ENCODE measurements at regions not wholly inside any gene's neighbourhood (a gene's known extent, or its start where the extent isn't known, plus 50 kb on each side); places are given as distances from the start of the nearest gene placed in this dataset.

- Histone ChIP-seq H3K9me3 (ENCODE audit: control insufficient read depth in 5 of 5, low read length in 5 of 5) (peaks cover 6 to 7% (median 6%) of the 10 kb centered on the region in 5 donors), H3K4me1 (ENCODE audit: control insufficient read depth in 5 of 5, insufficient read depth in 5 of 5, low read length in 5 of 5) (peaks cover 0 to 7% (median 0%) of the 10 kb centered on the region in 5 donors), H3K4me3 (ENCODE audit: low read depth in 1 of 5, low read length in 5 of 5) (no peak overlapping the region), H3K36me3 (ENCODE audit: control insufficient read depth in 5 of 5, insufficient read depth in 5 of 5, low read length in 5 of 5) (no peaks in the 10 kb centered on the region), H3K27me3 (ENCODE audit: control insufficient read depth in 5 of 5, insufficient read depth in 4 of 5, low read length in 5 of 5) (no peaks in the 10 kb centered on the region), H3K9ac (ENCODE audit: low read length in 5 of 5) (no peak overlapping the region), H3K27ac (ENCODE audit: low read depth, low read length) (no peak overlapping the region)
Observed at GRCh38 chr12:94025068-94025467, 123.3 kb upstream of the PLXNC1 start.

- Histone ChIP-seq H3K36me3 (ENCODE audit: control insufficient read depth in 5 of 5, insufficient read depth in 5 of 5, low read length in 5 of 5) (no peaks in the 10 kb centered on the region), H3K27me3 (ENCODE audit: control insufficient read depth in 5 of 5, insufficient read depth in 4 of 5, low read length in 5 of 5) (no peaks in the 10 kb centered on the region), H3K4me1 (ENCODE audit: control insufficient read depth in 5 of 5, insufficient read depth in 5 of 5, low read length in 5 of 5) (peaks cover 0 to under 1% (median 0%) of the 10 kb centered on the region in 5 donors), H3K4me3 (ENCODE audit: low read depth in 1 of 5, low read length in 5 of 5) (no peak overlapping the region), H3K27ac (ENCODE audit: low read depth, low read length) (no peak overlapping the region), H3K9me3 (ENCODE audit: control insufficient read depth in 5 of 5, low read length in 5 of 5) (peaks cover 6 to 7% (median 6%) of the 10 kb centered on the region in 5 donors), H3K9ac (ENCODE audit: low read length in 5 of 5) (no peak overlapping the region)
Observed at GRCh38 chr12:94025756-94026155, 122.6 kb upstream of the PLXNC1 start.

- Histone ChIP-seq H3K27me3 (ENCODE audit: control insufficient read depth in 5 of 5, insufficient read depth in 4 of 5, low read length in 5 of 5) (no peaks in the 10 kb centered on the region), H3K4me1 (ENCODE audit: control insufficient read depth in 5 of 5, insufficient read depth in 5 of 5, low read length in 5 of 5) (no peaks in the 10 kb centered on the region), H3K36me3 (ENCODE audit: control insufficient read depth in 5 of 5, insufficient read depth in 5 of 5, low read length in 5 of 5) (no peaks in the 10 kb centered on the region), H3K4me3 (ENCODE audit: low read depth in 1 of 5, low read length in 5 of 5) (no peak overlapping the region), H3K9me3 (ENCODE audit: control insufficient read depth in 5 of 5, low read length in 5 of 5) (peaks cover 6 to 7% (median 6%) of the 10 kb centered on the region in 5 donors), H3K27ac (ENCODE audit: low read depth, low read length) (no peak overlapping the region), H3K9ac (ENCODE audit: low read length in 5 of 5) (no peak overlapping the region)
Observed at GRCh38 chr12:94026596-94026995, 121.8 kb upstream of the PLXNC1 start.

DNA sequence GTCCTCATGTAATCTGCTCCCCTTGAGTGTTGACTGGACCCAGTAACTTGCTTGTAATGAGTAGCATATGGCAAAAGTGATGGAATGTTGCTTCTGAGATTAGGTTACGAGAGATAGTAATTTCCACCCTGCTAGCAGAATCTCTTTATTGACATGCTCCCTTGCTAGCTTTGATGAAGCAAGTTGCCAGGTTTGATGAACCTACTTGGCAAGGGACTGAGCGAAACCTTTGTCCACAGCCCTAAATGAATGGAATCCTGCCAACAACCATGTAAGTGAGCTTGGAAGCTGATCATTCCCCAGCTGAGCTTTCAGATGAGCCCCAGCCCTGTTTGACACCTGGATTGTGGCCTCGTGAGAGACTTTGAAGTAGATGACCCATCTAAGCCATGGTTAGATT is 120.8 kb upstream of the PLXNC1 start:
- peaks cover 0 to 4% (median 3%) of the 10 kb centered on the region in 5 donors for H3K4me1 ChIP-seq (ENCODE audit: control insufficient read depth in 5 of 5, insufficient read depth in 5 of 5, low read length in 5 of 5)
- peaks cover 6% of the 10 kb centered on the region in 5 donors for H3K9me3 ChIP-seq (ENCODE audit: control insufficient read depth in 5 of 5, low read length in 5 of 5)
- no peak overlapping the region for H3K4me3 ChIP-seq (ENCODE audit: low read depth in 1 of 5, low read length in 5 of 5)
- no peak overlapping the region for H3K9ac ChIP-seq (ENCODE audit: low read length in 5 of 5)
- no peaks in the 10 kb centered on the region for H3K36me3 ChIP-seq (ENCODE audit: control insufficient read depth in 5 of 5, insufficient read depth in 5 of 5, low read length in 5 of 5)
- no peaks in the 10 kb centered on the region for H3K27me3 ChIP-seq (ENCODE audit: control insufficient read depth in 5 of 5, insufficient read depth in 4 of 5, low read length in 5 of 5)
- H3K27ac ChIP-seq (ENCODE audit: low read depth, low read length) = no peak overlapping the region

GRCh38 chr12:94031763-94032162 is 116.6 kb upstream of the PLXNC1 start:
- Histone ChIP-seq H3K4me3 (ENCODE audit: low read depth in 1 of 5, low read length in 5 of 5) (no peak overlapping the region), H3K9ac (ENCODE audit: low read length in 5 of 5) (no peak overlapping the region), H3K9me3 (ENCODE audit: control insufficient read depth in 5 of 5, low read length in 5 of 5) (no peaks in the 10 kb centered on the region), H3K36me3 (ENCODE audit: control insufficient read depth in 5 of 5, insufficient read depth in 5 of 5, low read length in 5 of 5) (no peaks in the 10 kb centered on the region), H3K27me3 (ENCODE audit: control insufficient read depth in 5 of 5, insufficient read depth in 4 of 5, low read length in 5 of 5) (no peaks in the 10 kb centered on the region), H3K4me1 (ENCODE audit: control insufficient read depth in 5 of 5, insufficient read depth in 5 of 5, low read length in 5 of 5) (peaks cover 0 to 8% (median 8%) of the 10 kb centered on the region in 5 donors), H3K27ac (ENCODE audit: low read depth, low read length) (no peak overlapping the region)

GRCh38 chr12:94032368-94032767 is 116.0 kb upstream of the PLXNC1 start:
- no peak overlapping the region for H3K27ac ChIP-seq (ENCODE audit: low read depth, low read length)
- H3K9me3 ChIP-seq (ENCODE audit: control insufficient read depth in 5 of 5, low read length in 5 of 5) = no peaks in the 10 kb centered on the region
- H3K27me3 ChIP-seq (ENCODE audit: control insufficient read depth in 5 of 5, insufficient read depth in 4 of 5, low read length in 5 of 5) = no peaks in the 10 kb centered on the region
- H3K36me3 ChIP-seq (ENCODE audit: control insufficient read depth in 5 of 5, insufficient read depth in 5 of 5, low read length in 5 of 5) = no peaks in the 10 kb centered on the region
- H3K4me3 ChIP-seq (ENCODE audit: low read depth in 1 of 5, low read length in 5 of 5) = no peak overlapping the region
- H3K4me1 ChIP-seq (ENCODE audit: control insufficient read depth in 5 of 5, insufficient read depth in 5 of 5, low read length in 5 of 5) = peaks cover 0 to 11% (median 8%) of the 10 kb centered on the region in 5 donors
- no peak overlapping the region for H3K9ac ChIP-seq (ENCODE audit: low read length in 5 of 5)

DNA sequence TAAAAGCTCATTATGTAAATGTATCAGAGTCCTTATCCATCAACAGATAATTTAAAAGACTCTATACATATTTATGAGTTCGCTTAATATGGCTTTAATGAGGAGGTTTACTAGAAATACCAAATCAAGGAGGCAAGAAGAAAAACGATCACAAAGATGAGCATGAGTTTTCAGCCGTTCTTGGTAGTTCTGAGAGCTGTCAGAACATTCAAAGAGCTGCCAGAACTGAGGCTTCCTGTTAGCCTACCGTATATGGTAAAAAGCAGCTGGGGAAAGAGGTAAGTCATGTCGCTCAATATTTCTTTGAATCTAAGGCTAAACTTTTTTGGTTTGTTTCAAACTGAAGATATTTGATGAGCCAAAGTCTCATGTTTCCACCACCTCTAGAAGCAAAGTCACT is 115.3 kb upstream of the PLXNC1 start:
- no peaks in the 10 kb centered on the region for H3K36me3 ChIP-seq (ENCODE audit: control insufficient read depth in 5 of 5, insufficient read depth in 5 of 5, low read length in 5 of 5)
- H3K9me3 ChIP-seq (ENCODE audit: control insufficient read depth in 5 of 5, low read length in 5 of 5) = no peaks in the 10 kb centered on the region
- no peak overlapping the region for H3K4me3 ChIP-seq (ENCODE audit: low read depth in 1 of 5, low read length in 5 of 5)
- H3K9ac ChIP-seq (ENCODE audit: low read length in 5 of 5) = no peak overlapping the region
- no peak overlapping the region for H3K27ac ChIP-seq (ENCODE audit: low read depth, low read length)
- peaks cover 0 to 13% (median 8%) of the 10 kb centered on the region in 5 donors for H3K4me1 ChIP-seq (ENCODE audit: control insufficient read depth in 5 of 5, insufficient read depth in 5 of 5, low read length in 5 of 5)
- H3K27me3 ChIP-seq (ENCODE audit: control insufficient read depth in 5 of 5, insufficient read depth in 4 of 5, low read length in 5 of 5) = no peaks in the 10 kb centered on the region

DNA sequence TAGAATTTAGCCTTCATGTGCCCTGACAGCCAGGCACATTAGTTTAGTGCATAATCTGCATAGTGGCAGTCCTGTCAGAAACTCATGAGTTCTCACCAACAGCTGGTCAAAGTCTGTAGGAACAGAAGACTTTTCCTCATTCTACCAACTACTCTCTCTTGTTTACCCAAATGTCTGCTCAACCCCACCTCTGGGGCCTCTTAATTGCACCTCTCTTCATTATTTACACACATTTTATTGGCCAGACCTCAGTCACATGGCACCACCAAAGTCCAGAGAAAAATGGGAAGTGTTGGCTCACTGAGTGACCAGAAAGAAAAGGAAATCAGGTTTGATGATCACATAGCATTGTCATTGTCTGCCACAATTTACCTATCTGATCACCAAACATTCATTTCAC is 114.6 kb upstream of the PLXNC1 start:
- no peak overlapping the region for H3K9ac ChIP-seq (ENCODE audit: low read length in 5 of 5)
- no peaks in the 10 kb centered on the region for H3K36me3 ChIP-seq (ENCODE audit: control insufficient read depth in 5 of 5, insufficient read depth in 5 of 5, low read length in 5 of 5)
- H3K4me3 ChIP-seq (ENCODE audit: low read depth in 1 of 5, low read length in 5 of 5) = no peak overlapping the region
- H3K27me3 ChIP-seq (ENCODE audit: control insufficient read depth in 5 of 5, insufficient read depth in 4 of 5, low read length in 5 of 5) = no peaks in the 10 kb centered on the region
- no peak overlapping the region for H3K27ac ChIP-seq (ENCODE audit: low read depth, low read length)
- H3K4me1 ChIP-seq (ENCODE audit: control insufficient read depth in 5 of 5, insufficient read depth in 5 of 5, low read length in 5 of 5) = peaks cover 0 to 13% (median 8%) of the 10 kb centered on the region in 5 donors
- H3K9me3 ChIP-seq (ENCODE audit: control insufficient read depth in 5 of 5, low read length in 5 of 5) = peaks cover 0 to 2% (median 0%) of the 10 kb centered on the region in 5 donors

DNA sequence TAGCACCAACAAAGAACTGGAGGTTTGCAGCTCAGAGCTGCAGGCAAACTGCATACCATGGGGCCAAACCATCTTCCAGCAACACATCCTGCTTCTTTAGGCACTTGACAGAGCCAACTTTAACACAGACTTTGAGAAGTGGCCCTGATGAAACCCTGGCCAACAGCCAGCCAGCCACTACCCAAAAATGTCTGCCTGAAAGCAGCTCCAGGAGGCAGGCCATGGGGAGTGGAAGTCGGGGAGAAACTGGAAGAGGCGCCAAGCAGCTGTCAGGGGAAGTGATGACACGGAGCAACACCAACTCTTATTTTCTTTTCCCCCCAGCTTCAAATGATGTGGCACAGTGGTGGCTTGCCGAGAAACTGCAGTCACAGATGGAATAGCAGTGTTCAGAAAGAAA is 110.9 kb upstream of the PLXNC1 start:
- no peaks in the 10 kb centered on the region for H3K36me3 ChIP-seq (ENCODE audit: control insufficient read depth in 5 of 5, insufficient read depth in 5 of 5, low read length in 5 of 5)
- H3K4me3 ChIP-seq (ENCODE audit: low read depth in 1 of 5, low read length in 5 of 5) = no peak overlapping the region
- H3K4me1 ChIP-seq (ENCODE audit: control insufficient read depth in 5 of 5, insufficient read depth in 5 of 5, low read length in 5 of 5) = peaks cover 0 to 26% (median 20%) of the 10 kb centered on the region in 5 donors
- peaks cover 0 to 12% (median 0%) of the 10 kb centered on the region in 5 donors for H3K9me3 ChIP-seq (ENCODE audit: control insufficient read depth in 5 of 5, low read length in 5 of 5)
- no peaks in the 10 kb centered on the region for H3K27me3 ChIP-seq (ENCODE audit: control insufficient read depth in 5 of 5, insufficient read depth in 4 of 5, low read length in 5 of 5)
- H3K27ac ChIP-seq (ENCODE audit: low read depth, low read length) = no peak overlapping the region
- H3K9ac ChIP-seq (ENCODE audit: low read length in 5 of 5) = no peak overlapping the region

- H3K9me3 ChIP-seq (ENCODE audit: control insufficient read depth in 5 of 5, low read length in 5 of 5) = peaks cover 0 to 12% (median 0%) of the 10 kb centered on the region in 5 donors
- H3K27ac ChIP-seq (ENCODE audit: low read depth, low read length) = no peak overlapping the region
- no peaks in the 10 kb centered on the region for H3K27me3 ChIP-seq (ENCODE audit: control insufficient read depth in 5 of 5, insufficient read depth in 4 of 5, low read length in 5 of 5)
- no peaks in the 10 kb centered on the region for H3K36me3 ChIP-seq (ENCODE audit: control insufficient read depth in 5 of 5, insufficient read depth in 5 of 5, low read length in 5 of 5)
- H3K9ac ChIP-seq (ENCODE audit: low read length in 5 of 5) = no peak overlapping the region
- H3K4me1 ChIP-seq (ENCODE audit: control insufficient read depth in 5 of 5, insufficient read depth in 5 of 5, low read length in 5 of 5) = peaks cover 0 to 23% (median 16%) of the 10 kb centered on the region in 5 donors
- no peak overlapping the region for H3K4me3 ChIP-seq (ENCODE audit: low read depth in 1 of 5, low read length in 5 of 5)
Observed at GRCh38 chr12:94038605-94039004, 109.8 kb upstream of the PLXNC1 start.
